HG02763 (cell line): ENCODE measurements at regions not wholly inside any gene's neighbourhood (a gene's known extent, or its start where the extent isn't known, plus 50 kb on each side); places are given as distances from the start of the nearest gene placed in this dataset.

Experiments
- ATAC-seq: cut with Tn5 transposase; IDR thresholded peaks from one replicate; pipeline ENCODE4 v1.9.1; 2021; ENCODE audit warnings: mild to moderate bottlenecking, moderate library complexity; ENCODE audit not compliant: unreplicated experiment

GRCh38 chr12:127711108-127711507 is 555.9 kb upstream of the TMEM132C start:
- no peak for ATAC-seq

GRCh38 chr12:127712561-127712960 is 554.4 kb upstream of the TMEM132C start:
- ATAC-seq: no peak

- no peak for ATAC-seq
Measured at GRCh38 chr12:127716166-127716565, 550.8 kb upstream of the TMEM132C start.

GRCh38 chr12:127717278-127717677 is 549.7 kb upstream of the TMEM132C start:
- ATAC-seq: no peak

GRCh38 chr12:127720334-127720733 is 546.6 kb upstream of the TMEM132C start:
- no peak for ATAC-seq

- ATAC-seq: no peak
Measured at GRCh38 chr12:127722611-127723010, 544.4 kb upstream of the TMEM132C start.

- ATAC-seq: no peak
Measured at GRCh38 chr12:127723251-127723650, 543.7 kb upstream of the TMEM132C start.

GRCh38 chr12:127726671-127727315 is 540.2 kb upstream of the TMEM132C start:
- no peak for ATAC-seq

- no peak for ATAC-seq
Measured at GRCh38 chr12:127728285-127728684, 538.7 kb upstream of the TMEM132C start.

GRCh38 chr12:127728729-127729128 is 538.2 kb upstream of the TMEM132C start:
- no peak for ATAC-seq

- no peak for ATAC-seq
Measured at GRCh38 chr12:127729381-127729780, 537.6 kb upstream of the TMEM132C start.

- ATAC-seq: no peak
Measured at GRCh38 chr12:127731657-127732056, 535.3 kb upstream of the TMEM132C start.

GRCh38 chr12:127742231-127742630 is 524.7 kb upstream of the TMEM132C start:
- ATAC-seq: no peak

GRCh38 chr12:127745469-127746212 is 521.3 kb upstream of the TMEM132C start:
- ATAC-seq: no peak

- no peak for ATAC-seq
Measured at GRCh38 chr12:127749416-127749815, 517.6 kb upstream of the TMEM132C start.

- no peak for ATAC-seq
Measured at GRCh38 chr12:127750076-127750840, 516.7 kb upstream of the TMEM132C start.

- ATAC-seq: no peak
Measured at GRCh38 chr12:127752802-127753201, 514.2 kb upstream of the TMEM132C start.

- no peak for ATAC-seq
Measured at GRCh38 chr12:127760357-127760756, 506.6 kb upstream of the TMEM132C start.

GRCh38 chr12:127760996-127761395 is 506.0 kb upstream of the TMEM132C start:
- no peak for ATAC-seq

GRCh38 chr12:127761880-127762279 is 505.1 kb upstream of the TMEM132C start:
- no peak for ATAC-seq

GRCh38 chr12:127767656-127768055 is 499.3 kb upstream of the TMEM132C start:
- ATAC-seq: no peak

- no peak for ATAC-seq
Measured at GRCh38 chr12:127770118-127770517, 496.9 kb upstream of the TMEM132C start.
